Kidney (tissue), 13 donors: ENCODE measurements at regions not wholly inside any gene's neighbourhood (a gene's known extent, or its start where the extent isn't known, plus 50 kb on each side); places are given as distances from the start of the nearest gene placed in this dataset.

ENCODE experiments used
- DNase-seq, 5 donors: peaks; one replicate each; pipeline ENCODE4 v3.0.0-alpha.2; 2013 to 2020
- FAIRE-seq: peaks from 2 replicates; lab custom pipeline; 2012; peaks lifted over from hg19 to GRCh38; lab: Jason Lieb, UNC
- H3K27ac ChIP-seq, 2 donors: one replicate each; pipeline ENCODE4 v1.7.0; 2013; ENCODE audit warnings: low read depth in 2 of 2, low read length in 2 of 2, inconsistent platforms in 1 of 2
- H3K27me3 ChIP-seq: one replicate; pipeline ENCODE4 v1.7.1; 2013; ENCODE audit warnings: low read length, inconsistent platforms; ENCODE audit not compliant: control insufficient read depth, insufficient read depth
- H3K36me3 ChIP-seq, 3 donors: one replicate each; pipeline versions ENCODE4 v1.7.0 to v1.7.1; 2013; ENCODE audit warnings: low read length in 3 of 3, control low read depth in 1 of 3, inconsistent platforms in 1 of 3; ENCODE audit not compliant: insufficient read depth in 3 of 3, control insufficient read depth in 2 of 3
- H3K4me1 ChIP-seq, 3 donors: one replicate each; pipeline versions ENCODE4 v1.7.0 to v1.7.1; 2013; ENCODE audit warnings: low read length in 3 of 3, inconsistent platforms in 1 of 3, low read depth in 1 of 3; ENCODE audit not compliant: control insufficient read depth in 2 of 3, insufficient read depth in 2 of 3
- H3K4me3 ChIP-seq, 3 donors: one replicate each; pipeline versions ENCODE4 v1.7.0 to v1.8.1; 2013; ENCODE audit warnings: low read length in 3 of 3, control low read depth in 1 of 3, inconsistent platforms in 1 of 3
- H3K9ac ChIP-seq, 3 donors: one replicate each; pipeline versions ENCODE4 v1.7.0 to v1.7.1; 2013; ENCODE audit warnings: low read length in 3 of 3, control low read depth in 1 of 3, inconsistent platforms in 1 of 3
- H3K9me3 ChIP-seq, 3 donors: one replicate each; pipeline versions ENCODE4 v1.7.0 to v1.7.1; 2013; ENCODE audit warnings: low read length in 3 of 3, control low read depth in 1 of 3, inconsistent platforms in 1 of 3; ENCODE audit not compliant: control insufficient read depth in 2 of 3, insufficient read depth in 1 of 3
- CTCF ChIP-seq: IDR thresholded peaks from 3 replicates; pipeline ENCODE4 v1.5.1; 2012; ENCODE audit warnings: mild to moderate bottlenecking, moderate library complexity, borderline replicate concordance; ENCODE audit not compliant: insufficient read depth; ENCODE audit errors: extremely low read depth
- intact Hi-C: fragments of 100-400 bp; cut with DNase I; formaldehyde crosslinking; loops from one replicate; pipeline ENCODE4 v1.11.1; 2022
- donor health status: control.
- donor health status: control.
- donor health status: control.
- donor health status: control.
- donor health status: control.
- donor health status: DM: yes; HTN: yes; CAD: no.
- donor health status: Normal renal cell carcinoma (clear cell type).

GRCh38 chr3:177420651-177421480, 223.6 kb upstream of the TBL1XR1 start:
- Histone ChIP-seq H3K9me3 (no peaks in the 10 kb centered on the region), H3K36me3 (no peaks in the 10 kb centered on the region), H3K4me3 (no peak overlapping the region), H3K9ac (no peak overlapping the region), H3K27ac (no peak overlapping the region), H3K4me1 (no peaks in the 10 kb centered on the region), H3K27me3 (no peaks in the 10 kb centered on the region)
- intact Hi-C loops, result no loop called here
- DNase-seq (no peak), FAIRE-seq (no peak)
- no peak for TF ChIP-seq CTCF

- H3K4me3 ChIP-seq, result no peak overlapping the region
- no peaks in the 10 kb centered on the region for H3K36me3 ChIP-seq
- H3K27ac ChIP-seq, result no peak overlapping the region
- no peak overlapping the region for H3K9ac ChIP-seq
- H3K4me1 ChIP-seq, result no peaks in the 10 kb centered on the region
- no peaks in the 10 kb centered on the region for H3K9me3 ChIP-seq
- intact Hi-C loops, result no loop called here
- TF ChIP-seq CTCF, result no peak
- DNase-seq, result no peak
- H3K27me3 ChIP-seq, result no peaks in the 10 kb centered on the region
- FAIRE-seq, result no peak
Measured at GRCh38 chr3:177421481-177421785, 224.2 kb upstream of the TBL1XR1 start.

- Histone ChIP-seq H3K9me3 (no peaks in the 10 kb centered on the region), H3K4me1 (no peaks in the 10 kb centered on the region), H3K27ac (no peak overlapping the region), H3K36me3 (no peaks in the 10 kb centered on the region), H3K9ac (no peak overlapping the region), H3K27me3 (no peaks in the 10 kb centered on the region), H3K4me3 (no peak overlapping the region)
- no peak for DNase-seq
- no peak for TF ChIP-seq CTCF
- FAIRE-seq, result no peak
- intact Hi-C loops, result no loop called here
Measured at GRCh38 chr3:177424521-177424920, 227.2 kb upstream of the TBL1XR1 start.

- intact Hi-C loops, result no loop called here
- FAIRE-seq (no peak), DNase-seq (no peak)
- Histone ChIP-seq H3K4me1 (no peaks in the 10 kb centered on the region), H3K9ac (no peak overlapping the region), H3K27me3 (no peaks in the 10 kb centered on the region), H3K4me3 (no peak overlapping the region), H3K9me3 (no peaks in the 10 kb centered on the region), H3K36me3 (no peaks in the 10 kb centered on the region), H3K27ac (no peak overlapping the region)
- TF ChIP-seq CTCF, result no peak
Measured at GRCh38 chr3:177425042-177425441, 227.8 kb upstream of the TBL1XR1 start.
